ENCODE measurements at regions not wholly inside any gene's neighbourhood (a gene's known extent, or its start where the extent isn't known, plus 50 kb on each side); places are given as distances from the start of the nearest gene placed in this dataset.

GRCh38 chr2:52563151-52563550, 1204.5 kb upstream of the CHAC2 start:
- H3K4me3 ChIP-seq = no peak overlapping the region
- DNase-seq (no peak), ATAC-seq (no peak)
- TF ChIP-seq CTCF (IDR thresholded peaks at IDR 0.05) = no peak
- no peak overlapping the region for H3K27ac ChIP-seq
- H3K4me1 ChIP-seq = no peaks in the 10 kb centered on the region
- 57 to 80% methylated on average over 3 of the region's 3 CpGs for WGBS, 2 donors
- H3K9me3 ChIP-seq = peaks cover 0 to 11% (median 0%) of the 10 kb centered on the region in 11 donors
- no peaks in the 10 kb centered on the region for H3K36me3 ChIP-seq
- intact Hi-C loops (cut with DNase I) = no loop called here
- no peaks in the 10 kb centered on the region for H3K27me3 ChIP-seq

- WGBS, 2 donors = 81 to 89% methylated on average over 3 of the region's 3 CpGs
- Histone ChIP-seq H3K9me3 (peaks cover 0 to under 1% (median 0%) of the 10 kb centered on the region in 11 donors), H3K27ac (no peak overlapping the region), H3K4me3 (no peak overlapping the region), H3K27me3 (no peaks in the 10 kb centered on the region), H3K36me3 (no peaks in the 10 kb centered on the region), H3K4me1 (no peaks in the 10 kb centered on the region)
- ATAC-seq (no peak), DNase-seq (no peak)
- intact Hi-C loops (cut with DNase I) = loop anchor here in 3 of 10 donors (1.0 to 2.0 kb wide), 2 partner anchors 36 to 37 kb away; no protein-coding TSS in a partner anchor
- TF ChIP-seq CTCF (IDR thresholded peaks at IDR 0.05) = no peak
These were observed 1209.3 kb upstream of the CHAC2 start for GRCh38 chr2:52558265-52558664.

GRCh38 chr2:52542297-52542696, 1225.3 kb upstream of the CHAC2 start:
- no peak for DNase-seq
- Histone ChIP-seq H3K27ac (no peak overlapping the region), H3K4me3 (no peak overlapping the region), H3K9me3 (peaks cover 0 to 11% (median 0%) of the 10 kb centered on the region in 11 donors), H3K4me1 (no peaks in the 10 kb centered on the region), H3K27me3 (no peaks in the 10 kb centered on the region), H3K36me3 (no peaks in the 10 kb centered on the region)
- TF ChIP-seq CTCF (IDR thresholded peaks at IDR 0.05) = no peak
- WGBS, 2 donors = 92% methylated on average over 10 of the region's 10 CpGs
- intact Hi-C loops (cut with DNase I) = no loop called here
- no peak for ATAC-seq

GRCh38 chr2:52539026-52539970, 1228.3 kb upstream of the CHAC2 start:
- no peaks in the 10 kb centered on the region for H3K27me3 ChIP-seq
- no peak overlapping the region for H3K4me3 ChIP-seq
- ATAC-seq (no peak), DNase-seq (no peak)
- no peaks in the 10 kb centered on the region for H3K9me3 ChIP-seq
- no peak overlapping the region for H3K27ac ChIP-seq
- no peaks in the 10 kb centered on the region for H3K36me3 ChIP-seq
- no peaks in the 10 kb centered on the region for H3K4me1 ChIP-seq
- TF ChIP-seq CTCF (IDR thresholded peaks at IDR 0.05) = no peak
- WGBS, 2 donors = 77 to 81% methylated on average over 6 of the region's 6 CpGs
- intact Hi-C loops (cut with DNase I) = no loop called here
